ENCODE measurements at regions not wholly inside any gene's neighbourhood (a gene's known extent, or its start where the extent isn't known, plus 50 kb on each side); places are given as distances from the start of the nearest gene placed in this dataset.

GRCh38 chr3:104537323-104537722, 829.4 kb upstream of the ALCAM start:
- DNase-seq: no peak

- DNase-seq: no peak
Measured at GRCh38 chr3:104546301-104546700, 820.4 kb upstream of the ALCAM start.

- no peak for DNase-seq
Measured at GRCh38 chr3:104547031-104547430, 819.7 kb upstream of the ALCAM start.

GRCh38 chr3:104548401-104548800, 818.3 kb upstream of the ALCAM start:
- DNase-seq: no peak

GRCh38 chr3:104549099-104549714, 817.5 kb upstream of the ALCAM start:
- DNase-seq: no peak

GRCh38 chr3:104553121-104553520, 813.6 kb upstream of the ALCAM start:
- no peak for DNase-seq

- no peak for DNase-seq
Measured at GRCh38 chr3:104554425-104554824, 812.3 kb upstream of the ALCAM start.

- no peak for DNase-seq
Measured at GRCh38 chr3:104555728-104556127, 811.0 kb upstream of the ALCAM start.

- DNase-seq: no peak
Measured at GRCh38 chr3:104556372-104557078, 810.2 kb upstream of the ALCAM start.

- DNase-seq: no peak
Measured at GRCh38 chr3:104561324-104561723, 805.4 kb upstream of the ALCAM start.

- no peak for DNase-seq
Measured at GRCh38 chr3:104564045-104564643, 802.6 kb upstream of the ALCAM start.

GRCh38 chr3:104566054-104566453, 800.7 kb upstream of the ALCAM start:
- no peak for DNase-seq

- no peak for DNase-seq
Measured at GRCh38 chr3:104575634-104576033, 791.1 kb upstream of the ALCAM start.

GRCh38 chr3:104578558-104578957, 788.2 kb upstream of the ALCAM start:
- no peak for DNase-seq

GRCh38 chr3:104582092-104582491, 784.6 kb upstream of the ALCAM start:
- no peak for DNase-seq

- no peak for DNase-seq
Measured at GRCh38 chr3:104584682-104585081, 782.0 kb upstream of the ALCAM start.

- no peak for DNase-seq
Measured at GRCh38 chr3:104586344-104586743, 780.4 kb upstream of the ALCAM start.

- no peak for DNase-seq
Measured at GRCh38 chr3:104588442-104588841, 778.3 kb upstream of the ALCAM start.

GRCh38 chr3:104591776-104592175, 774.9 kb upstream of the ALCAM start:
- no peak for DNase-seq

- no peak for DNase-seq
Measured at GRCh38 chr3:104594491-104594890, 772.2 kb upstream of the ALCAM start.

GRCh38 chr3:104596054-104596453, 770.7 kb upstream of the ALCAM start:
- DNase-seq: no peak

- no peak for DNase-seq
Measured at GRCh38 chr3:104596551-104596950, 770.2 kb upstream of the ALCAM start.

GRCh38 chr3:104598848-104599511, 767.7 kb upstream of the ALCAM start:
- DNase-seq: no peak

Data from activated gamma-delta T cell (primary cell).